Stimulated activated CD4-positive, alpha-beta T cell treated with anti-CD3 and anti-CD28 coated beads, Interleukin-2, amount 100 ng/mL, for 4 hours (primary cell): ENCODE measurements at regions not wholly inside any gene's neighbourhood (a gene's known extent, or its start where the extent isn't known, plus 50 kb on each side); places are given as distances from the start of the nearest gene placed in this dataset.
"Not testable (repeated sequence)": the region's sequence is repeated elsewhere in the genome, so short reads cannot be mapped to it uniquely, and the experiment has no call there.

Source experiments
- DNase-seq: peaks from one replicate; pipeline ENCODE4 v3.0.0-alpha.2; 2020; ENCODE audit warnings: low read depth

GRCh38 chr5:163950248-163950647, 444.8 kb downstream of the MAT2B start:
- no peak for DNase-seq

DNA sequence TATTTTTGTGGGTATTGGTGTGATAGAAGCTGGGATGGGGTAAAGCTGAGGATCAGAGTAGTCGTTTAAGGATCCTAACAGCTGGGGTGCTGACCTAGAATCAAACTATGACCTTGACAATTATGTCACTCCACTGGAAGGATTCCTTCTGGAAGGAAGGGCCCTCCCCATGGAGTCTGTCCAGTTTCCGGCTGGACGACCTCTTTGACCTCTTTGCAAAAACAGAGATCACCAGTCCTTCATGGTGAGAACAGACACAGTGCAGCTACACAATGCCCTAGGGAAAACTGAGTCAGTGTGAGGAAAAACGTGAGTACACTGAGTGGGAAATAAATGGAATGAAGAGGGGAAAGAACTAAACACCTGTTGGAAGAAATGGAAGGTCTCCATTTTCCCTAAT, 445.6 kb downstream of the MAT2B start:
- DNase-seq = no peak

DNA sequence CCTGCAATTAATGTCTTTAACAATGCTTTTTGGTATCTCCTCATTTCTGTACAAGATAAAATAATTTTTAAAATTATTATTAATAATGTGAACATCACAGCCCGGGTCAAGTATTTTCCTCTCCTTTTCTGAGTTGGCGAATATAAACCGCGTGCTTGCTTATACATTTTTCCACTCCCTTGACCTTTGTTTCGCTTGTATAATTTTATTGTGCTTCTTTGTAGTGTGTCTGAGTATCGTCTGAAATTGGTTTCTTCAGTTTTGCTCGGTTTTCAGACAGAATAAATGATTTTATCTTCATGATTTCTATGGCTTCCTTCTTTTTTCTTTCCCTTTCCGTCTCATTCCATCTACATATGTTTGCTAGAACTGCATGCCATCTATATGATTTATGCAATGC, 448.5 kb downstream of the MAT2B start:
- no peak for DNase-seq

DNA sequence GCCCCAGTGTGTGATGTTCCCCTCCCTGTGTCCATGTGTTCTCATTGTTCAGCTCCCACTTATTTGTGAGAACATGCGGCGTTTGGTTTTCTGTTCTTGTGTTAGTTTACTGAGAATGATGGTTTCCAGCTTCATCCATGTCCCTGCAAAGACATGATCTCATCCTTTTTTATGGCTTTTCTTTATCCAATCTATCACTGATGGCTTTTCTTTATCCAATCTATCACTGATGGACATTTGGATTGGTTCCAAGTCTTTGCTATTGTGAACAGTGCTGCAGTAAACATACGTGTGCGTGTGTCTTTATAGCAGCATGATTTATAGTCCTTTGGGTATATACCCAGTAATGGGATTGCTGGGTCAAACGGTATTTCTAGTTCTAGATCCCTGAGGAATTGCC, 455.8 kb downstream of the MAT2B start:
- not testable (repeated sequence) for DNase-seq

DNA sequence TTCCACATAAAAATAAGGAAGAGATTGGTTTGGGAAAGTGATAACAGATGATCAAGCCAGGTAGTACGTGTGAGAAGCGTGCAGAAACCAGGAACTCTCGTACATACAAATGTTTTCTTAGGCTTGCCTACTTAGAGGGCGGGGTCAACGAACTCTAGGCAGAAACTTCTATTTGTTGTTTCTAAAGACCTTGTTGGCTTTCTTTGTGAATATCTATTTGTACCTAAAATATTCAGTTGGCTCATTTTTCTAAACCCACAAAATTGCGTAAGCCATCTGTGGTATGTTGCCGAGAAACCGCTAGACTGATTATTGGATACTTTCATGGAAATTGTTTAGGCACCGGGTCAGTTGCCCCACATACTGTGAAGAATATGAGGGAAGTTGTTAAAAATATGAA, 458.5 kb downstream of the MAT2B start:
- no peak for DNase-seq

DNA sequence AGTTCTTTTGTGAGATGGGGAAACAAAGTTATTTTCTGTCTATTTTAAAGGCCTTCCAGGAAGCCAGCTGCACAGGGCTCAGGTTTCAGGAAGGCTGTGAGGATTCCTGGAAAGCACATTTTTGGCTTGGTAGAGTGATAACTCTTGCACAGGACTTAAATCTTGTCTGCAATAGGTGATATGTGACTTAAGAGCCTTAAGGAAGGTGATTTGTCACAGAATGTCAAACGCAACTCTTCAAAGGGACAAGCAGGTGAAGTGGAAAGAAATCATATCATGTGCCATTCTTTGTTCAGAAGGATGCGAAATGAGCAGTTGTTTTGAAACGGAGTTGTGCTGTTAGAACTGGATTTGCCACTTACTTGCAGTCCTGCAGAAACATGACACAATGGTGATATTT, 459.3 kb downstream of the MAT2B start:
- DNase-seq = no peak

DNA sequence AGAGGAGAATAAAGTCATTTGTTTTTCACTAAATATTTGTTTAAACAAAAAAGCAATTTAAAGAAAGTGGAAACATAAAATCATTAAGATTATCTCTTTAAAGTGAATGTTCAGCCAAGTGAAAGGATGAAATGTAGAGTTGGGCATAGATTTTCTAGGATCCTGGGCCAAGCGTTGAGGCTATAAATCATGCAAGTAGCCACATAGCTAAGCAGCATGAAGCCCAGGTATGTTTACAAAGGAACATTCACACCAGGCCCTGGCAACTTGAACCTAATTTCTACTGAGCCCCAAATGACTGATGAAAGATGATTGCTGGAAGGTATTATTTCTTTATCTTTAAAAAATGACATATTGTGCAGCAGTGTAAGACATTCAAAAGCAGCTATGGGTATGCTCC, 461.8 kb downstream of the MAT2B start:
- DNase-seq = no peak

DNA sequence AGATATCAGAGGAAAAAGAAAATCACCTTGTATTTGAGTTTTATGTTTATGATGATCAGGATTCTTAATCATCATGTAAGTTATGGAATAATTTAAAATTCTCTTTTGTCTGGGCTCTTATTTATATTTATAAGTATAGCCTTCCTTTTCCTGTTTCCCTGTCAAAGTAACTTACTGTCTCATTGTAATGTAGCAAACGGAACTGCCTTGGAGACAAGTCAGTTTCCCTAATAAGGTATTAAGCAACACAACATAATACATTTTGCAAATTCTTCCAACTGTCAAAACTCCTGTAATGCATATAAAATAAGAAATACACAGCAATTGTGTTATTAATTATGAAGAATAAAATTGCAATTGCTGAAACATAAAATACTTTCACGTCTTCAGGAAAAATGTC, 463.2 kb downstream of the MAT2B start:
- DNase-seq = no peak

DNA sequence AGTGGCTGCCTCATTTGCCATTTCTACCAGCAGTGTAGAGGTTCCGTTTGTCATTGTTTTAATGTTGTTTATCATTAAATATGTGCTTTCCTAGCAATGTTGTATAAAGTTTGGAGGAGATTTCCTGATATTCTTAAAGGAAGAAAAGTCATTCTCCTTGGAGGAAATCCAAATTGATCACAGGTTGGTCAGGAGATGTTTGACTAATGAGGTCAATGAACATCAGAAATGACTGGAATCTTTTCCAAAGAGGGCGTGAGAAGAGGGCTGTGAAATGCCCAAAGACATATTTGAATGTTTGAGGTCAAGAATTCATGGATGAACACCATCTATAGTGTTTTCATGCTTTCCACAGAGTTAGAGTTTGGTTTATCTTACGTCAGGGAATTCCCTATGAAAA, 471.3 kb downstream of the MAT2B start:
- DNase-seq = no peak

DNA sequence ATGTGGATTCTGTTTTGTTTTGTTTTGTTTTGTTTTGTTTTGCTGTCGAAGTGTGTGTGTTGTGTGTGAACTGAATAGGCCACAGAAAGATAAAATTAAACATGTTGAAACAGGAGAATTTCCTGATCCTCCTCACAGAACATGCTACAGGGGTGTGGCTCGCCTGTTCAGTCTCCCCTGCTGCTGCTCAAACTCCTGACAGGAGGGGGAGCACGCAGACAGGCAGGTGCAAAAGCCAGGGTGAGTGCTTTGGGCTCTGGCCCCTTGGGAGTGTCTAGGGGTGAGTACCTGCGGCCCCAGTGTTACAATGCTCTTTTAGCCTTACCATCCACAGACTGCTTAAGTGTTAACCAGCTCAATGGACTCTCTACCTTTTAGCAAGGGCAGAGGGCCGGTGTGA, 473.5 kb downstream of the MAT2B start:
- no peak for DNase-seq

DNA sequence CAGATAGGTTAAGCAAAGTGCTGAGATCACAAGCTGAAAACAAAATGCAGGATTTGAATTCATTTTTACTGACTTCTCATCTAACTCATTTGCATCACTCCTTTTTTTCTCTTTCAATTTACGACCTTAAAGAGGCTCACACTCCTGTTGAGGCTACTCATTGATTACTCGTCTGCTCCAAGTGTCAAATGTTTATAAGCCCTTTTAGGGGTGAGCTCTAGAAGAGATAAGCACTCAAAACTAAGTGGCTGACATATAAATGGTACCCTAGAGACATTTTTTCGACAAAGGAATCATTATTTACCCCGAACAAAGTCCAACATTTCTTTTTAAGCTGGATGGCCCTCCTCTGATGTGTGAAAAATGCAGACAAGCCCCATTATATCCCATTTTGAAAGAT, 483.1 kb downstream of the MAT2B start:
- DNase-seq = no peak

DNA sequence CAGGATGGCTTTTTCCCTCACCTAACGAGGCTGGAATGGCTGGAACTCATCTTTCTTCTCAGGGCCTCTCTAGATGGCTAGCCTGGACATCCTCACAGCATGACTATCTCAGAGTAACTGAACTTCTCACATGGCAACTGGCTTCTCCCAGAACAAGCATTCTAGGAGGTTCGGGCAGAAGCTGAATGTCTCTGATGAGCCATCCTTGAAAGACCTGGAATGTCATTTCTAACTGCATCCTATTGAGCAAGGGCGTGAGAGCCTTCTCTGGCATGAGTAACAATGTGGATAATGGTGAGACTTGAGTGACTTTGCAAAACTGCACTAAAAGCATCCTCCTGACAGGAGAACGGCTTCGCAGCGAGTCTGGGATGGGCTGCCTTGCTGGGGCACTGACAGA, 487.7 kb downstream of the MAT2B start:
- no peak for DNase-seq

- DNase-seq = no peak
Measured at GRCh38 chr5:163995206-163995605, 489.8 kb downstream of the MAT2B start.

- no peak for DNase-seq
Measured at GRCh38 chr5:163997965-163998364, 492.5 kb downstream of the MAT2B start.

- no peak for DNase-seq
Measured at GRCh38 chr5:164000241-164000640, 494.8 kb downstream of the MAT2B start.

- no peak for DNase-seq
Measured at GRCh38 chr5:164000819-164001218, 495.4 kb downstream of the MAT2B start.

DNA sequence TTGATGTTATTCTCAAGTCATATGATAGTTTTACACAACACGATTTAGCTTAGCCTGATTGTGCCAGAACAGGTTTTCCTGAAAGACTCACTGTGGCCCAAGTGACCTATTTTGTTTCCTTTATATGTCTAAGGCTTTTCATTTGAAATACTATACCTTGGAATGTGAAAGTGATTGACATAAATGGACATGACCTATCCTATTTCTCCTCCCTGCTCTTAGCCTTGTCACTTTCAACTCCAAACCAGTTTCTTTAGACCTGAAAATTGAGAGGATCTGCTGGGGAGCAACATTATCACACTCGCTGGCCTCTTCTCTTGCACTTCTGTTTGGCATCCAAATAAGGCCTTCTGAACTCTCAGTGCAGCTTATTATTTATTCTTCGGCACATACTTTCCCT, 496.8 kb downstream of the MAT2B start:
- no peak for DNase-seq

DNA sequence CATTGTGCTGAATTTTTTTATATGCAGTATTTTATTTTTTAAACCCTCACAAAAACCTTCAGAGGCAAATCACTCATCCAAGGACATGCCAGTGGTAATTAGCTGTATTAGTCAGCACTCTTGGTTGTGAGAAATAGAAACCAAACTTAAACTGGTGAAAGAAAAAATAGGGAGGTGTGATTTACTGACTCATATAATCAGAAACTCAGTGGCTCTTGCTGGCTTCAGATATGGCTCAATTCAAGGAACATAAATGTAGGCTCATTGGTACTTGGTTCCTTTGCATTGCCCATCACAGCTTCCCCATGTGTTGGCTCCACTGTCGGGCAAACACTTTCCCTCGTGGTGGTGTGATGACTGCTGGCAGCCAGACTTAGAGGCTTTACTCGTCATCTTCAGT, 497.2 kb downstream of the MAT2B start:
- DNase-seq = no peak

- no peak for DNase-seq
Measured at GRCh38 chr5:164005071-164005470, 499.7 kb downstream of the MAT2B start.

DNA sequence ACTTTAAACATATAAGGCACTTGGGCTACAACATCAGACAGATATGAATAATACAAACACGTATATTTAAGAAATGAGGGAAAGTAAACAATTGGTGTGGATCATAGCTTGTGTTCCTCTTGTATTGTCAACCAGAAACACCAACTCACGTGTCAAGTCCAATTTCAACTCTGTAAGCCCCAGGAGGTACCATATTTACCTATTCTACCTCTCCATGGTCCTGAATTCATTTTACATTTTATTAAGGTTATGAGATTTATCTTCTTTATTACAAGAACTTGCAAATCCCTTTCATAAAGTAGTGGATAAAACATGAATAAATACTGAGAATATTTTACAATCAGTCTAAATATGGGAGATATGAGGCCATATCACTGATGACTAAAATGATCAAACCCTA, 501.6 kb downstream of the MAT2B start:
- DNase-seq = no peak

- no peak for DNase-seq
Measured at GRCh38 chr5:164009621-164010020, 504.2 kb downstream of the MAT2B start.

GRCh38 chr5:164010900-164011299, 505.5 kb downstream of the MAT2B start:
- DNase-seq = no peak

- no peak for DNase-seq
Measured at GRCh38 chr5:164012371-164012770, 507.0 kb downstream of the MAT2B start.

DNA sequence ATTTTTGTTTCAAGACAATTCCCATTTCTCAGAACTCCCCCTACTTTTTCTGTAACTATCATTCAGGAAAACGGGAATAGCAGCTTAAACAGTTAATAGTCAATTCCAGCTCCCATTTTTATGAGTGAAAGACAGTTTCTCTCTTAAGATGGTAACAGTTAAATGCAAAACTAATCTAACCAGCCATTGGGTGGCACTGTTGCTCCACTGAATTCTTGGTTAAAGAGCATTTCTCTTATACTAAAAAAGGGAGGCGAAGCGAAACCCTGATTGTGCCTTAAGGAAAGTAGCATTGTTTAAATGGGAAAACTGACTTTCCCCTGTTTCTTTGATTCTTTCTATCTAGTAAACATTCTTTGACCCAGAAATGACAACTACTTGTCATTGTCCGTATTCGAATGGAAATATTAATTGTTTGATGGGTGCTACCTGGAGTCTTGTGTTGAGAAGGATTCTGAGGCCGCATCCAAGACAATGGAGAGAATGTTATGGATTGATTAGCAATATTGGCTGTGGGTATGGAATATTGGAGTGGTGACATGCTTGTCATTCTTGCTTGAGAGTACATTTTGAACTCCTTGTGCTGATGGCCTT, 507.8 kb downstream of the MAT2B start:
- DNase-seq = no peak

GRCh38 chr5:164020116-164020515, 514.7 kb downstream of the MAT2B start:
- no peak for DNase-seq
